MM.1S (cell line): ENCODE measurements at regions not wholly inside any gene's neighbourhood (a gene's known extent, or its start where the extent isn't known, plus 50 kb on each side); places are given as distances from the start of the nearest gene placed in this dataset.

Experiments used
- CTCF ChIP-seq: fragments of 300-600 bp; sonication (generic); IDR thresholded peaks from 2 replicates; pipeline ENCODE4 v1.5.1; 2016; ENCODE audit warnings: antibody characterized with exemption, low read length, mixed read lengths
- EZH2 ChIP-seq: fragments of 300-600 bp; sonication (generic); optimal IDR thresholded peaks from 2 replicates; pipeline ENCODE3; 2017; ENCODE audit warnings: low read depth, mild to moderate bottlenecking, antibody characterized with exemption, low read length, mixed read lengths

- TF ChIP-seq EZH2 (no peak), CTCF (no peak)
Observed at GRCh38 chr12:127582074-127582473, 684.9 kb upstream of the TMEM132C start.
